RWPE2 (cell line): ENCODE measurements at regions not wholly inside any gene's neighbourhood (a gene's known extent, or its start where the extent isn't known, plus 50 kb on each side); places are given as distances from the start of the nearest gene placed in this dataset.

Experiments used
- ATAC-seq: fragments of 200-7000 bp; cut with Tn5 transposase; 3 replicates; pipeline ENCODE4 v1.9.1; 2021; ENCODE audit warnings: low read depth
- DNase-seq: peaks from one replicate; pipeline ENCODE4 v3.0.0-alpha.2; 2020; ENCODE audit warnings: low spot score
- H3K27ac ChIP-seq: fragments of 450-650 bp; 2 replicates; pipeline ENCODE4 v1.5.1; 2017; ENCODE audit warnings: mild to moderate bottlenecking; ENCODE audit not compliant: poor library complexity, severe bottlenecking
- H3K27me3 ChIP-seq: fragments of 250-450 bp; sonication (Bioruptor Pico); 2 replicates; pipeline ENCODE4 v1.5.1; 2021; ENCODE audit warnings: mild to moderate bottlenecking, moderate library complexity; ENCODE audit not compliant: insufficient read depth, poor library complexity, severe bottlenecking
- H3K36me3 ChIP-seq: fragments of 250-450 bp; sonication (Bioruptor Pico); 2 replicates; pipeline ENCODE4 v1.5.1; 2020; ENCODE audit warnings: low read depth, mild to moderate bottlenecking, moderate library complexity
- H3K4me1 ChIP-seq: fragments of 250-450 bp; sonication (Bioruptor Pico); 2 replicates; pipeline ENCODE4 v1.5.1; 2021; ENCODE audit warnings: mild to moderate bottlenecking, moderate library complexity; ENCODE audit not compliant: insufficient read depth, poor library complexity, severe bottlenecking
- H3K4me3 ChIP-seq: fragments of 250-450 bp; sonication (Bioruptor Pico); 2 replicates; pipeline ENCODE4 v1.5.1; 2021; ENCODE audit warnings: mild to moderate bottlenecking, moderate library complexity; ENCODE audit not compliant: severe bottlenecking
- H3K9me3 ChIP-seq: fragments of 250-450 bp; sonication (Bioruptor Pico); 2 replicates; pipeline ENCODE4 v1.5.1; 2021; ENCODE audit warnings: mild to moderate bottlenecking, moderate library complexity; ENCODE audit not compliant: severe bottlenecking
- TF ChIP-seq, protein P1 (sequence below): fragments of 450-650 bp; IDR thresholded peaks from one replicate; pipeline ENCODE4 v1.5.1; 2017; ENCODE audit warnings: mild to moderate bottlenecking, moderate library complexity; ENCODE audit not compliant: poor library complexity, severe bottlenecking

DNA sequence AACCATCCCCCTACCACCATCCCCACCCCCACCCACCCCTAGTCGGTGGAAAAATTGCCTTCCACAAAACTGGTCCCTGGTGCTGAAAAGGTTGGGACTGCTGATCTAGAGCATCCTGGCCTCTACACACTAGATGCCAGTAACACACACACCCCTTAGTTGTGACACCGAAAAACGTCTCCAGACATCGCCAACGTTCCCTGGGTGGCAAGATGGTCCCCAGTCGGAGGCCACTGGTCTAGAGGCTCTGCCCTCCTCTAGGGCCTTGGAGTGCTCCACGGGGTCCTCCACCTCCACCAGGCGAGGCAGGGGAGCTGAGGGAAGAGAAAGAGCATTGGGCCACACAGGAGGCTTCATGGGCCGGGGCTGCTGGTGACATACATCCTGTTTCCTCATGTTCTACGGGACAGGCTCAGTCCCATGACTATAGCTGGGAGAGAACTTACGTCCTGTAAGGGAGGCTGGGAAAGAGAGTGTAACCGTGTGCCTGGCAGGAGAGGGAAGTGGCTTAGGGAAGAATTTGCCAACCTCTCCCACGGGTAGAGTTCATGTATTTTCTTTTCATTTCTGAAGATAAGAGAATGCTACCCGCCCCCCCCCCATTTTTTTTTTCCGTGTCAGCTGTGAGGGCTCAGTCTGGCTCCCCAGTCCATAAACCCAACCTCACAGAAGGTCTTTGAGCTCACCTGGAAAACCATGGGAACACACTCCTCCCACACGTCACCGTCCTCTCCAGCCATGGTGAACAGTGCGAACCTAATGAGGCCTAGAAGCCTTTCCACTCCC lies 132.7 kb upstream of the MYCN start:
- DNase-seq: no peak
- TF ChIP-seq, protein P1, sequence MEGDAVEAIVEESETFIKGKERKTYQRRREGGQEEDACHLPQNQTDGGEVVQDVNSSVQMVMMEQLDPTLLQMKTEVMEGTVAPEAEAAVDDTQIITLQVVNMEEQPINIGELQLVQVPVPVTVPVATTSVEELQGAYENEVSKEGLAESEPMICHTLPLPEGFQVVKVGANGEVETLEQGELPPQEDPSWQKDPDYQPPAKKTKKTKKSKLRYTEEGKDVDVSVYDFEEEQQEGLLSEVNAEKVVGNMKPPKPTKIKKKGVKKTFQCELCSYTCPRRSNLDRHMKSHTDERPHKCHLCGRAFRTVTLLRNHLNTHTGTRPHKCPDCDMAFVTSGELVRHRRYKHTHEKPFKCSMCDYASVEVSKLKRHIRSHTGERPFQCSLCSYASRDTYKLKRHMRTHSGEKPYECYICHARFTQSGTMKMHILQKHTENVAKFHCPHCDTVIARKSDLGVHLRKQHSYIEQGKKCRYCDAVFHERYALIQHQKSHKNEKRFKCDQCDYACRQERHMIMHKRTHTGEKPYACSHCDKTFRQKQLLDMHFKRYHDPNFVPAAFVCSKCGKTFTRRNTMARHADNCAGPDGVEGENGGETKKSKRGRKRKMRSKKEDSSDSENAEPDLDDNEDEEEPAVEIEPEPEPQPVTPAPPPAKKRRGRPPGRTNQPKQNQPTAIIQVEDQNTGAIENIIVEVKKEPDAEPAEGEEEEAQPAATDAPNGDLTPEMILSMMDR: no peak
- Histone ChIP-seq H3K4me3 (no peak overlapping the region), H3K27ac (no peak overlapping the region), H3K36me3 (no peaks in the 10 kb centered on the region), H3K4me1 (no peaks in the 10 kb centered on the region), H3K27me3 (no peaks in the 10 kb centered on the region), H3K9me3 (no peaks in the 10 kb centered on the region)
- no peak for ATAC-seq

DNA sequence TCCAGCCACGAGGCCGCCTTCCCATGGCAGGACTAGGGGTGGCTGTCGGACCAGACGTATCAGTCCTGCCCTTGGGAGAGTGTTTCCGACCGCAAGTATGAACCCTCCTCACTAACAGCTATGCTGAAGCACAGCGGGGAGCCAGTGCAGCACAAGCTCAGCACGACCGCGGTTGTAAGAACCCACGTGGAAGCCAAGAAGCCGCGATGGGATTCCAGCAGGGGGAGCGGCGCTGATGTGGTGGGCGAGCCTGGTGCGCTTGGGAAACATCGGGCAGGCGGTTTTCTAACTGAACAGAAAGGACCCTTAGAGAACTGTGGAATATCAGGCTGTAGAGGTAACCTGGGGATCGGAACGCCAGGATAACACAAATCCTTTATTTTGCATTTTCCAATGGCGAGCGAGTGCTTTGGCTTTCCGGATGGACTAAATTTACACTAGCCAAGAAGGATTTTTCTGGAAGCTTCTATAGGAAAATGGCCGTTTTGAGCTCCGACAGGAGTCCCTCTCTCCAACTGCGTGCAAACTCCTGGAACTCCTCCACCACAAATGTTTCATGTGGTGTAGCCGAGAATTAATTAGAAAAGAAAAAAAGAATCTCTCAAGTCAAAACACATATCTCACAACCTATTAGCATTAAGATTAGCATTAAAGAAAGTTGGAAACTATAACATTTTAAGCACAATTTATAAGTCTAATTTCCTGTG lies 132.0 kb upstream of the MYCN start:
- TF ChIP-seq, protein P1: no peak
- DNase-seq (no peak), ATAC-seq (no peak)
- Histone ChIP-seq H3K27ac (no peak overlapping the region), H3K9me3 (no peaks in the 10 kb centered on the region), H3K27me3 (no peaks in the 10 kb centered on the region), H3K4me1 (no peaks in the 10 kb centered on the region), H3K36me3 (no peaks in the 10 kb centered on the region), H3K4me3 (no peak overlapping the region)

DNA sequence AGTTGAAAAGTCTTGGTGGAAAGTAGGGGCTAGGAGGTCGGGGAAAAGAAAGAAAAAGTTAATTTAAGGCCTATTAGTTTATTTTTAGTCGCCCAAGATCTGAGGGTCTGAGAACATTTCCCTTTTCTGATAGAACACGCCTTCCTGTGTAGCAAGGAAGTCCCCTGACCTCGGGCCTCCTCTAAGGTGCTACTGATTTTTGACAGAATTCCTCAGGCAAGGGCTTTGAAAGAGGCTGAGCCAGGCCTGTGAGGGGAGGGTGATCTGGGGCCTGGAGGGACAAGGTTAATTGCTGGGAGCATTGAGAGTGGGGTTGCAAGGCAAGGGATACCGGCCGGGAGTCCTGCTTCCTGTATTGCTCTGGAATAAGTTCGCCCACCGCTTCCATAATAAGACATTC lies 131.4 kb upstream of the MYCN start:
- Histone ChIP-seq H3K27ac (no peak overlapping the region), H3K4me3 (no peak overlapping the region), H3K9me3 (no peaks in the 10 kb centered on the region), H3K4me1 (no peaks in the 10 kb centered on the region), H3K27me3 (no peaks in the 10 kb centered on the region), H3K36me3 (no peaks in the 10 kb centered on the region)
- DNase-seq (no peak), ATAC-seq (no peak)
- TF ChIP-seq, protein P1: no peak

DNA sequence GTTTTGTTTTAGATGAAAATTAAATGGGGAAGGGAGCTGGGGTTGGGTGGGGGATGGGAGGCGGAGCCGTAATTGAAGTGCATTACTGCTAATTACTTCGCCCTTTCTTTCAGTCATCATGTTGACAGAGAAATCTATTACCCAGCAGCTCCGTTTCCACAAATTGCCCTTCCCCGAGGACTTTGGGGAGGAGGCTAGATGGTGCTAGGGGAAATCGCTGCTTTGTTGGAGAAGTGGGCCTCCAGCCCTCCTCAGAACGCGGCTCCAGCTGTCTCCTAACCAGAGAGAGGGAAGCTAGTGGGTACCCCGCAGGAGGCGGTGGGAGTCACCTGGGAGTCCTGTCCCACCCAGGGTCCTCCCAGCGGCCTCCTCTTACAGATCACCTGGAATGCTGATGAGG lies 130.9 kb upstream of the MYCN start:
- Histone ChIP-seq H3K27ac (no peak overlapping the region), H3K27me3 (no peaks in the 10 kb centered on the region)
- no peak for ATAC-seq

More for the DNA sequence above, 130.9 kb upstream of the MYCN start:
- DNase-seq: no peak
- no peaks in the 10 kb centered on the region for H3K9me3 ChIP-seq
- no peak overlapping the region for H3K4me3 ChIP-seq
- TF ChIP-seq, protein P1: no peak
- H3K4me1 ChIP-seq: no peaks in the 10 kb centered on the region
- no peaks in the 10 kb centered on the region for H3K36me3 ChIP-seq
